Endothelial cell of umbilical vein (primary cell): ENCODE measurements at regions not wholly inside any gene's neighbourhood (a gene's known extent, or its start where the extent isn't known, plus 50 kb on each side); places are given as distances from the start of the nearest gene placed in this dataset.

Source experiments
- CTCF ChIP-seq, 2 donors: IDR thresholded peaks; 1 replicate in 1 of 2; 2 replicates in 1 of 2; pipeline ENCODE4 v1.5.1; 2011; ENCODE audit warnings: low read length in 2 of 2, mild to moderate bottlenecking in 2 of 2, moderate library complexity in 2 of 2, control low read depth in 1 of 2, inconsistent platforms in 1 of 2, low read depth in 1 of 2; ENCODE audit not compliant: insufficient read depth in 1 of 2; ENCODE audit errors: extremely low read depth in 1 of 2
- EZH2 ChIP-seq: IDR thresholded peaks from 2 replicates; pipeline ENCODE4 v1.6.1; 2012; ENCODE audit warnings: borderline replicate concordance, low read depth, mild to moderate bottlenecking, moderate library complexity, low read length, inconsistent platforms; ENCODE audit not compliant: severe bottlenecking
- GATA2 ChIP-seq: IDR thresholded peaks from 2 replicates; pipeline ENCODE4 v1.7.0; 2011; ENCODE audit warnings: low read depth, mild to moderate bottlenecking, moderate library complexity, mixed read lengths, low read length; ENCODE audit not compliant: insufficient read length, insufficient read depth
- MAX ChIP-seq: IDR thresholded peaks from 2 replicates; pipeline ENCODE4 v1.6.1; 2011; ENCODE audit not compliant: insufficient read depth, insufficient read length
- MYC ChIP-seq: IDR thresholded peaks from one replicate; pipeline ENCODE4 v1.6.1; 2011; ENCODE audit warnings: mild to moderate bottlenecking, low read depth, low read length
- POLR2A ChIP-seq: IDR thresholded peaks from 2 replicates; pipeline ENCODE4 v1.6.1; 2012; ENCODE audit warnings: low read depth, mild to moderate bottlenecking, control low read depth, low read length
- POLR2AphosphoS5 ChIP-seq: IDR thresholded peaks from 2 replicates; pipeline ENCODE4 v1.6.1; 2012; ENCODE audit warnings: low read depth, mild to moderate bottlenecking, control low read depth, low read length, moderate library complexity; ENCODE audit not compliant: insufficient read depth

- TF ChIP-seq CTCF (IDR thresholded peaks at IDR 0.05; ENCODE audit: extremely low read depth in 1 of 2, insufficient read depth in 1 of 2, low read depth in 1 of 2, low read length in 2 of 2) (no peak), MYC (no peak), EZH2 (no peak), MAX (no peak), POLR2AphosphoS5 (no peak), POLR2A (no peak), GATA2 (no peak)
Observed at GRCh38 chr4:129994715-129995114, 898.8 kb downstream of the C4orf33 start.
